ENCODE measurements at regions not wholly inside any gene's neighbourhood (a gene's known extent, or its start where the extent isn't known, plus 50 kb on each side); places are given as distances from the start of the nearest gene placed in this dataset.

DNA sequence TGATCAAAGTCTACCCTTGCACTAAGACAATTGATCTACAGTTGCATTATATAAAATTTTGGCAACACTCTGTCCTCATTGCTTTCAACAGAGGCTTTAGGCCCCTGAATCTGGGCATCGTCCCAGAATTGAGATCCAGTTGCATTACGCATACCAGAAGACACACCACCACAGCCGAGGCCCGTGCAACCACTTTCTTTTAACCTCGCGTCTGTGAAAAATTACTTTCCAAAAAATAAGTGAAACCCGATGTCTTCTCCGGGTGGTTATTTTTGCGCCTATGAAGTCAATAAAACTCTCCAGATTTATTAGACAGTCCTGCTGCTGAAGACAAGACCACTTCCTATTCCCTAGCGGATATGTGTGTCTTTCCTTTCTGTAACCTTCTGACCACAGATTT lies 52.1 kb upstream of the NFIB start:
- TF ChIP-seq POLR2AphosphoS5 (IDR thresholded peaks at IDR 0.05; ENCODE audit: low read depth, low read length): no peak
- no peak for TF ChIP-seq TAF1 (IDR thresholded peaks at IDR 0.05; ENCODE audit: borderline replicate concordance, insufficient read depth, low read length)
- no peak for TF ChIP-seq SIN3A (IDR thresholded peaks at IDR 0.05; ENCODE audit: borderline replicate concordance, insufficient read depth, low read length)
